ENCODE measurements at regions not wholly inside any gene's neighbourhood (a gene's known extent, or its start where the extent isn't known, plus 50 kb on each side); places are given as distances from the start of the nearest gene placed in this dataset.

DNA sequence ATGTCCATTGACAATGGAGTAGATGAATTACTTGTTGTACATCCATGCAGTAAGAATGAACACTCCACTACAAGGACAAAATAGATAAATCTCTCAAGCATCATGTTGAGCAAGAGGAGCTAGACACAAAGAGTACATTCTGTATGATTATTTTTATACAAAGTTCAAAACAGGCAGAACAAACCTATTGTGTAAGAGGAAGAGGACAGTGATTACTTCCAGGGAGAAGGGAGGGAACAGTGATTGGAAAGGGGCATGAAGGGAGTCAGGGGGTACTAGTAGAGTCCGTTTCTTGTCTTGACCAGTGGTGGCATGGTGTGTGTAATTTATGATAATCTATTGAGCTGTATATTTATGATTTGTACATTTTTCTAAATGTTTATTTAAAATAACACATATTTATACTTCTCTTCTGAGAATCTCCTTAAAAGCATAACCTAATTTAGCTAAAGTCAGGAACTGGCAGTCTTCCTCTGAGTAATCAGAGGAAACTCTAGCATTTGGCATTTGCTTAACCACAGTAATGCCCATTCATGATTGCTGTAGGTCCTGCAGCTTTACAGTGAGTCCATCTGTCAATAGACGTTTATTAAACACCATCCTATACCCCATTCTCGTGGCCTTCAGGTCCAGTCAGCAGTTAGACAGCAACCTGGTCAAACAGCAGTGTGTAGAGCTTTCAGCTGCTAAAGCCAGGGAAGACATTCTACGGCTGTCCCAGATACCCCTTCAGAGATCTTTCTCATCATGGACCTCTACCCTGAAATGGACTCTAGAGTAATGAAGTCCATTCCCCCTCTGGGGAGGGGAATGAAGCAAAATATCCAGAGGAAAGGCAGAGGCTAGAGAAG is 114.1 kb upstream of the GALNT2 start:
- DNase-seq (ENCODE audit: low spot score in 2 of 2, unreplicated experiment in 2 of 2), result no peak
- Mint-ChIP-seq H3K27ac (no peak overlapping the region), H3K4me3 (no peak overlapping the region), H3K27me3 (ENCODE audit: low read depth) (peaks cover 53% of the 10 kb centered on the region), H3K4me1 (no peaks in the 10 kb centered on the region), H3K9me3 (peaks cover 16% of the 10 kb centered on the region), H3K36me3 (no peaks in the 10 kb centered on the region)
- TF ChIP-seq CTCF (IDR thresholded peaks at IDR 0.05; ENCODE audit: unreplicated experiment), result no peak

DNA sequence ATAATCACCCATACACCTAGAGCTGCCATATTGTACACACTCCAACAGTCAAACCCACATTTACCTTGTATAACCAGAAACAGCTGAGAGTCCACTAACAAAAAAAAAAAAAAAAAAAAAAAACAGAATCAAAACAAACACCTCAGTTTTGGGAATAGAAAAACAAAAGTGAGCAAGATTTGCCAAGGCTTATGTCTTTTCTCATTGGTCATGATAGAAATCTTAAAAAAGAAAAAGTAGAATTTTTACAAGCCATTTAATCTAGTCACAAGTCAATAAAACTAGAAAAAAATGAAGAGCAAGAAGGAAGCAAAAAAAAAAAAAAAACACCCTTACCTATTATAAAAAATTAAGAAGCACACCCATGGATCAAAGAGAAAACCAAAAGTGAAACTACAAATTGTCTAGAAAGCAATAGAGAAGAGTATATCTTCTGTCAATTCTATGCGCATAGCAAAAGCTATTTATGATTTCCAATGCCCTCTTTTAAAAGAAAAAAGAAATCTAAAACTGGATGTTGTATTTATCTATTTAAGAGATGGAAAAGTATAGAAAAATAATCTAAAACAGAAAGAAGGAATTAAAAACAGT is 113.2 kb upstream of the GALNT2 start:
- no peak for TF ChIP-seq CTCF (IDR thresholded peaks at IDR 0.05; ENCODE audit: unreplicated experiment)
- no peak for DNase-seq (ENCODE audit: low spot score in 2 of 2, unreplicated experiment in 2 of 2)
- Mint-ChIP-seq H3K4me3 (no peak overlapping the region), H3K9me3 (peaks cover 16% of the 10 kb centered on the region), H3K36me3 (no peaks in the 10 kb centered on the region), H3K4me1 (no peaks in the 10 kb centered on the region), H3K27me3 (ENCODE audit: low read depth) (peaks cover 52% of the 10 kb centered on the region), H3K27ac (no peak overlapping the region)

GRCh38 chr1:229964281-229964680 is 102.8 kb upstream of the GALNT2 start:
- no peak for DNase-seq (ENCODE audit: low spot score in 2 of 2, unreplicated experiment in 2 of 2)
- TF ChIP-seq CTCF (IDR thresholded peaks at IDR 0.05; ENCODE audit: unreplicated experiment), result no peak
- Mint-ChIP-seq H3K4me3 (no peak overlapping the region), H3K4me1 (peaks cover 10% of the 10 kb centered on the region), H3K27me3 (ENCODE audit: low read depth) (peaks cover 37% of the 10 kb centered on the region), H3K27ac (no peak overlapping the region), H3K9me3 (peaks cover 9% of the 10 kb centered on the region), H3K36me3 (no peaks in the 10 kb centered on the region)

- Mint-ChIP-seq H3K9me3 (peaks cover 18% of the 10 kb centered on the region), H3K27ac (no peak overlapping the region), H3K4me3 (no peak overlapping the region), H3K4me1 (peaks cover 7% of the 10 kb centered on the region), H3K36me3 (no peaks in the 10 kb centered on the region), H3K27me3 (ENCODE audit: low read depth) (peaks cover 17% of the 10 kb centered on the region)
- no peak for TF ChIP-seq CTCF (IDR thresholded peaks at IDR 0.05; ENCODE audit: unreplicated experiment)
- no peak for DNase-seq (ENCODE audit: low spot score in 2 of 2, unreplicated experiment in 2 of 2)
Measured at GRCh38 chr1:229970714-229971113, 96.3 kb upstream of the GALNT2 start.

DNA sequence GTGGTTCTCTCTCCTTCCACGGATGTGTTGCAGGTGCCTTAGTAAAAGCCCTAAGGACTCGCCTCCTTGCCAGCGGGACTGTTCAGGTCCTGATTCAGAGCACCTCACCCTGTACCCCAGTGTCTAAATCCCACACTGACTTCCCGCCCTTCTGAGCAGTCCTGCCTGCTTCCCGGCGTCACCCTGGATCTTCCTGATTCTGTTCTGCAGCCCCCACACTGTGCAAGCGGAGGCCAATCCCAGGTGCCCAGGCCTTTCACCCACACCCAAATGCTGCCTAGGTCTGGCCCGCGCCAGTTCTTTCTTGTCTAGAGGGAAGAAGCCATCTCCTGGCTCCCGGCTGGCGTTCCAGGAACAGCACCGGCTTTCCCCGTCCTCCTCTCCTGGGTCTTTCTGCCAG is 95.9 kb upstream of the GALNT2 start:
- H3K9me3 Mint-ChIP-seq, result peaks cover 21% of the 10 kb centered on the region
- peaks cover 15% of the 10 kb centered on the region for H3K27me3 Mint-ChIP-seq (ENCODE audit: low read depth)
- H3K4me1 Mint-ChIP-seq, result peaks cover 7% of the 10 kb centered on the region
- TF ChIP-seq CTCF (IDR thresholded peaks at IDR 0.05; ENCODE audit: unreplicated experiment), result no peak
- no peak overlapping the region for H3K4me3 Mint-ChIP-seq
- DNase-seq (ENCODE audit: low spot score in 2 of 2, unreplicated experiment in 2 of 2), result no peak
- no peaks in the 10 kb centered on the region for H3K36me3 Mint-ChIP-seq
- no peak overlapping the region for H3K27ac Mint-ChIP-seq

All from mesothelial cell of epicardium (in vitro differentiated cells).